GM18873 (cell line): ENCODE measurements at regions not wholly inside any gene's neighbourhood (a gene's known extent, or its start where the extent isn't known, plus 50 kb on each side); places are given as distances from the start of the nearest gene placed in this dataset.

Experiments used
- ATAC-seq: cut with Tn5 transposase; IDR thresholded peaks from one replicate; pipeline ENCODE4 v1.9.1; 2021; ENCODE audit warnings: mild to moderate bottlenecking, moderate library complexity, moderate number of reproducible peaks; ENCODE audit not compliant: unreplicated experiment, low FRiP score

GRCh38 chr1:208866386-208866955, 622.3 kb upstream of the PLXNA2 start:
- ATAC-seq: no peak

GRCh38 chr1:208868554-208868953, 624.4 kb upstream of the PLXNA2 start:
- no peak for ATAC-seq

GRCh38 chr1:208874915-208875314, 630.7 kb upstream of the PLXNA2 start:
- no peak for ATAC-seq

- ATAC-seq: no peak
Measured at GRCh38 chr1:208879022-208879421, 634.8 kb upstream of the PLXNA2 start.

GRCh38 chr1:208880433-208881100, 636.4 kb upstream of the PLXNA2 start:
- ATAC-seq: no peak

- ATAC-seq: no peak
Measured at GRCh38 chr1:208885060-208885459, 640.9 kb upstream of the PLXNA2 start.

- no peak for ATAC-seq
Measured at GRCh38 chr1:208885650-208886049, 641.5 kb upstream of the PLXNA2 start.

- ATAC-seq: no peak
Measured at GRCh38 chr1:208888376-208888775, 644.2 kb upstream of the PLXNA2 start.

GRCh38 chr1:208892147-208892546, 648.0 kb upstream of the PLXNA2 start:
- ATAC-seq: no peak

- ATAC-seq: no peak
Measured at GRCh38 chr1:208893251-208893650, 649.1 kb upstream of the PLXNA2 start.

GRCh38 chr1:208895181-208895580, 651.0 kb upstream of the PLXNA2 start:
- ATAC-seq: no peak

- ATAC-seq: no peak
Measured at GRCh38 chr1:208895820-208896219, 651.6 kb upstream of the PLXNA2 start.

- ATAC-seq: no peak
Measured at GRCh38 chr1:208896768-208897167, 652.6 kb upstream of the PLXNA2 start.

- no peak for ATAC-seq
Measured at GRCh38 chr1:208899438-208899837, 655.3 kb upstream of the PLXNA2 start.

- no peak for ATAC-seq
Measured at GRCh38 chr1:208903251-208903905, 659.2 kb upstream of the PLXNA2 start.

GRCh38 chr1:208907790-208908189, 663.6 kb upstream of the PLXNA2 start:
- no peak for ATAC-seq

GRCh38 chr1:208909011-208909984, 665.1 kb upstream of the PLXNA2 start:
- ATAC-seq: no peak

GRCh38 chr1:208910161-208910560, 666.0 kb upstream of the PLXNA2 start:
- ATAC-seq: no peak

GRCh38 chr1:208917281-208917680, 666.2 kb upstream of the CAMK1G start:
- no peak for ATAC-seq

GRCh38 chr1:208917723-208918122, 665.8 kb upstream of the CAMK1G start:
- no peak for ATAC-seq

GRCh38 chr1:208918160-208918559, 665.4 kb upstream of the CAMK1G start:
- ATAC-seq: no peak
